ENCODE measurements at regions not wholly inside any gene's neighbourhood (a gene's known extent, or its start where the extent isn't known, plus 50 kb on each side); places are given as distances from the start of the nearest gene placed in this dataset.

DNA sequence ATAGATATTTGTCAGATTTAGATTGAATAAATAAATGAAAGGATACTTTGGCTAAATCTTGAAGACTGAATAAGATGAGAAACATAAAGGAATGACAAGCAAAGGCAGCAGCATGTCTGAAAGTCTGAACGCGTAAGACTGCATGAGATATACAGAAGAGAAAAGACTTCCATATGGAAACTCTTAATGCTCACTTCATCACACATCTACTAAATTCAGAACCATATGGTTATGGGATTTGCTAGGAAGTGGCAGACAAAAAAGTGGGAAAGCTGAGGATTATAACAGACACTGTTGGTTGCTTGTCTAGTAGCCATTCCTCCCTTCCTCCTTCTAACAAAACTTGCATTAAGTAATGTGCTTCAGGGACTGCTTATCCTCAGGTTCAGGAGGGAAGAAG is 446.7 kb downstream of the KCTD12 start:
- no peak overlapping the region for H3K27ac ChIP-seq
- TF ChIP-seq, protein P1, sequence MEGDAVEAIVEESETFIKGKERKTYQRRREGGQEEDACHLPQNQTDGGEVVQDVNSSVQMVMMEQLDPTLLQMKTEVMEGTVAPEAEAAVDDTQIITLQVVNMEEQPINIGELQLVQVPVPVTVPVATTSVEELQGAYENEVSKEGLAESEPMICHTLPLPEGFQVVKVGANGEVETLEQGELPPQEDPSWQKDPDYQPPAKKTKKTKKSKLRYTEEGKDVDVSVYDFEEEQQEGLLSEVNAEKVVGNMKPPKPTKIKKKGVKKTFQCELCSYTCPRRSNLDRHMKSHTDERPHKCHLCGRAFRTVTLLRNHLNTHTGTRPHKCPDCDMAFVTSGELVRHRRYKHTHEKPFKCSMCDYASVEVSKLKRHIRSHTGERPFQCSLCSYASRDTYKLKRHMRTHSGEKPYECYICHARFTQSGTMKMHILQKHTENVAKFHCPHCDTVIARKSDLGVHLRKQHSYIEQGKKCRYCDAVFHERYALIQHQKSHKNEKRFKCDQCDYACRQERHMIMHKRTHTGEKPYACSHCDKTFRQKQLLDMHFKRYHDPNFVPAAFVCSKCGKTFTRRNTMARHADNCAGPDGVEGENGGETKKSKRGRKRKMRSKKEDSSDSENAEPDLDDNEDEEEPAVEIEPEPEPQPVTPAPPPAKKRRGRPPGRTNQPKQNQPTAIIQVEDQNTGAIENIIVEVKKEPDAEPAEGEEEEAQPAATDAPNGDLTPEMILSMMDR (conservative IDR thresholded peaks at IDR 0.05), result no peak

DNA sequence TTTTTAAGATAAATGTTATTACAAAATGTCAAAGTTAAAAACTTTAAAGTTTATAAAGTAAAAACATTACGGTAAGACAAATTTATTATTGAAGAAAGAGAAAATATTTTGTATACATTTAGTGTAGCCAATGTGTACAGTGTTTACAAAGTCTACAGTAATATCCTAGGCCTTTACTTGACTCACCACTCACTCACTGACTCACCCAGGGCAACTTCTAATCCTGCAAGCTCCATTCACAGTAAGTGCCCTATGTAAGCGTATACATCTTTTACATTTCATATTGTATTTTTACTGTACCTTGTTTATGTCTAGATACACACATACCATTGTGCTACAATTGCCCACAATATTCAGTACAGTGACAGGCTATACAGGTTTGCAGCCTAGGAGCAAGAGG is 448.2 kb downstream of the KCTD12 start:
- H3K27ac ChIP-seq, result no peak overlapping the region
- TF ChIP-seq, protein P1 (conservative IDR thresholded peaks at IDR 0.05), result no peak

DNA sequence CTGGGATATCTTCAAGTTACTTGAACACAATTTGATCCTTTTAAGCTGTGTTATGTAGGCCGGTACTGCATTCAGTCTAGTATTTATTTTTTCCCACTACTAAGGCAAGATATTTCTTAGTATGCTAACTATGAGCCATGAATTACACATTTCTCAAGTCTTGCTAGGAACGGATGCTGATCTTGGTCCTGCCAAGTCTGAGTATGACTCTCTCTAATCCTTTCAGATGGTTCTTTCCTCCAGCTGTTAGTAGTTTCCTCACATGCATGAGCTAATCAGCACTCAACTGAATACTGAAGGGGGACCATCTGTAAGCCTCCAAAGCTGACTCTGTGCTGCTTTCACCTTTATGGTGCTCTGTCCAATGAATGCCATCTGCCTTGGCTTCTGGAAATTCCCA is 460.3 kb downstream of the KCTD12 start:
- no peak overlapping the region for H3K27ac ChIP-seq
- TF ChIP-seq, protein P1 (conservative IDR thresholded peaks at IDR 0.05), result no peak

DNA sequence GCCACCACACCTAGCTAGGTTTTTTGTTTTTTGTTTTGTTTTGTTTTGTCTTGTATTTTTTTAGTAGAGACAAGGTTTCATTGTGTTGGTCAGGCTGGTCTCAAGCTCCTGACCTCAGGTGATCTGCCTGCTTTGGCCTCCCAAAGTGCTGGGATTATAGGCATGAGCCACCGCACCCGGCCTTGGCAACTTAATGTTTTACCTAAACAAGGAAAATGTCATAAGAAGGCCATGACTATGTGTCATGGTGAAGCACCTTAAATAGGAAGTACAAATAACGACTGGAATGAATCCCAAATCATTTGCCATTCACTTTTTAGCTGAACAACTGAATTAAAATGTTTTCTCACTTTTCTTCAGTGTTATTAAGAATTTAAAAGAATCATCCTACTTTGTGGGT is 465.2 kb downstream of the KCTD12 start:
- TF ChIP-seq, protein P1 (conservative IDR thresholded peaks at IDR 0.05), result no peak
- H3K27ac ChIP-seq, result no peak overlapping the region

DNA sequence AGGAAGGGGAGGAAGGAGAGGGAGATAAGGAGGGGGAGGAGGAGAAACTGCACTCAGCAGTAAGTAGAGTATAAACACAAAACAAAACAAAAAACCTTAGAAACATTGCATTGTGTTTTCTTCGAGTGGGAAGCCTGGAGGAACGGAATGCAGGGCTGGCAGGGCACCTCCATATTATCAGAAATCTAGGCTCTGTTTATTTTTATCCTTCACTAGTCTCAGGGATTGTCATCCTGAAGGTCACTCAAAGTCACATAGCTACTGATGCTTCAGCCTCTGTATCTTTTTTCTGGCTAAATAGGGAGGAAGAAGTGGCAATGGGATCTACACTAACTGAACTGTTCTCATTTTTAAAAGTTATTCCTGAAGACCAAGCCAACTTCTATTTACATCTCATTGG is 467.8 kb downstream of the KCTD12 start:
- TF ChIP-seq, protein P1 (conservative IDR thresholded peaks at IDR 0.05), result no peak
- H3K27ac ChIP-seq, result no peak overlapping the region

DNA sequence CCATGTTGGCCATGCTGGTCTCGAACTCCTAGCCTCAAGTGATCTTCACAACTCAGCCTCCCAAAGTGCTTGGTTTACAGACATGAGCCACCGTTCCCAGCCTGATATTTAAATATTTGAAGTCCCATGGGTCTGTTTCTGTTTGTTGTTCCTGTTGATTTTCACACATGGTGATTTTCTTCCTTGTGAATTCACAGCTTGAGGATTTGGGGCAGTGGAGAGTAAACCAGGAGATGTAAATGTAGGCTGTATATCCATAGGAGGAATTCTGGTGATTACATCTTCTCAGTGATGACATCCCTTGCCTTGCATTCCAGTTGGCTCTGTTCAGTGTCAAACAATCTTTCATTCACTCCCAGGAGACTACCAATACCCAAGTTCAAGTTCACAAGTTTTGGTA is 471.9 kb downstream of the KCTD12 start:
- no peak overlapping the region for H3K27ac ChIP-seq
- TF ChIP-seq, protein P1 (conservative IDR thresholded peaks at IDR 0.05), result no peak

DNA sequence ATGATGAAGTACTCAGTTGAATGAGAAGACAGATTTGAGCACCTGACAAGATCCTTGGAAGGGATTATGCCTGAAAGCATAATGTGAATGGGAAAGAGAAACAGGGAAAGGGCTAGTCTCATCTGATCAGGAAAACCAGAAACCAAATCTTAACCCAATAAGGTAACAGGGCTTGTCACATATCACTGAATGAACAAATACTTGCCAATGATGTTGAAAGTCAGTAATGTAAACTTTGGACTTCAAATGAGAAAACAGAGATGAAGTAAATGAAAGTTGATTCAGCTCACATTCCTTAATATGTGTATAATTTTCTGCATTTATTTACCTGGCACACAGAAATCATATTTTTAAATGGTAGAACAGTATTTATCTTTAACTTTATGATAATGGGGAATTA is 480.0 kb downstream of the KCTD12 start:
- no peak overlapping the region for H3K27ac ChIP-seq
- TF ChIP-seq, protein P1 (conservative IDR thresholded peaks at IDR 0.05), result no peak

DNA sequence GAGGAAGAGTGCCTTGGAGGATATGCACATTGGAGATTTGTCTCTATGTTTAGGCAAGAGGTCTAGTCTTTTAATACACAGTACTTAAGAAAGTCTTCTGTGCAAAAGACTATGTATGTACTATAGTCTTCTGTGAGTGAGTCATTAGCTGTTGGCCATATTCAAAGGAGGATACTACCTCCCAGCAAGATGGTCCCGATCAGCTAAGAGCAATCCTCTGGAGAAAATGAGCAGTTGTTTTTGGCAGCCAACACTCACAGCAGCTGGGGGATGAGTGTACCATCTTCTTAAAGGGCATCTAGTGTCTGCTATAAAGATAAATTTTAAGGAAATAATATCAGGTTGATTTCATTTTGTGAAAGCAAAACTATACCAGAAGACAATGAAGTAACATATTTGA is 487.8 kb downstream of the KCTD12 start:
- TF ChIP-seq, protein P1 (conservative IDR thresholded peaks at IDR 0.05), result no peak
- no peak overlapping the region for H3K27ac ChIP-seq

Data from VCaP (cell line).